HG03575 (cell line): ENCODE measurements at regions not wholly inside any gene's neighbourhood (a gene's known extent, or its start where the extent isn't known, plus 50 kb on each side); places are given as distances from the start of the nearest gene placed in this dataset.
"Not testable (repeated sequence)": the region's sequence is repeated elsewhere in the genome, so short reads cannot be mapped to it uniquely, and the experiment has no call there.

ENCODE experiments used
- ATAC-seq: cut with Tn5 transposase; IDR thresholded peaks from one replicate; pipeline ENCODE4 v1.9.1; 2021; ENCODE audit not compliant: unreplicated experiment, insufficient number of reproducible peaks, low FRiP score; ENCODE audit errors: extremely low read depth

DNA sequence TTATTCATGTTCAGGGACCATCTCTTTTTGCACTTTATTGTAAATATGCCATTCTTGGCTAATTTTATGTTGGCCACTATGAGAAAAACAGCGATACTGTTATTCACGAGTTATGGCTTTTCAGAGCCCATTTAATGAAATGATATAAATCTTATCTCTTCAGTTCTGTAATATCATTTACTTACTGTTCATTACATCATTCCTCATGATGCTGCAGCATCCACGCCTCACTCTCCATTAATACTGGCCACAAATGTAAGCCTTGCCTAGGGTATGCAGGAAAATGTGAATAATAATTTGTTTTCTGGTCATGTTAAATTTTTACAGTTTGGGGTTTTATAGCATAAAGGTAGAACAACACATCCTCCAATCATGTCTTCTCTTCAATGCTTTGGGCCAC is 639.6 kb downstream of the SMARCA1 start:
- ATAC-seq: no peak

- no peak for ATAC-seq
Observed at GRCh38 chrX:128870361-128870760, 652.9 kb downstream of the SMARCA1 start.

DNA sequence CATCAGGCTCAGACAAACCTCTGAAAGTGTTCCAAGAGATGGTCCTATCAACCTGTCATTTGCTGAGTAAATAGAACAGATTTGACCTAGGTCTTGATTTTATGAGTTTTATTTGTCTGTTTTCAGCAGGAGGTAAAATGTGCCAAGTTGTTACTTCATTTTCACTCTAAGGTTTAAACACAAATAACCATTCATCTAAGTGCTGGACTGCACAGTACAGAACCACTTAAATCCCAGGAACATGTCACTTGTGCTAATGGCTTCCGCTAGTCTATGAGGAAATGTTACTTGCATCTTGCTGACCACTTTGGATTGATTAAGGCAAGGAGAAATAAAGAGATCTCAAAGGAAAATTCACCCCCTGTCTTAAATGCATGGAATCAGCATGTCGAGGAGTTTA is 660.7 kb downstream of the SMARCA1 start:
- ATAC-seq: no peak

GRCh38 chrX:128848374-128848773 is 674.9 kb downstream of the SMARCA1 start:
- ATAC-seq: no peak

DNA sequence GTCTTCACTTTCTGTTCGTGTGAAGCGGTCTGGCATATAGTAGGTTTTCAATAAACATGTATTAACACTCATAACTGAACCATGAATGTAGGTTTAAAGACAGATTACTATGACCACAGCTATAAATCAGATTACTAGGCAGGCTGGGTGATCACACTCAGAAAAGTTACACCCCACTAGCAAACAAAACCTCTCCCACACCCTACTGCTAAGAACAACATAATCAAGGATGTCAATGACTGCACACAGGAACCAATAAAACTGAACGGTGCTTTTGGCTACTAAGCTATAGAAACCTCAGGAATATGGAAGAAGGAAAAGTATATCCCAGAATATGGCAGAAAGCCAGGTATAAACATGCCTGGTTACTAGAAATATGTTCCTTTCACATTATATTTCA is 676.9 kb downstream of the SMARCA1 start:
- ATAC-seq: no peak

DNA sequence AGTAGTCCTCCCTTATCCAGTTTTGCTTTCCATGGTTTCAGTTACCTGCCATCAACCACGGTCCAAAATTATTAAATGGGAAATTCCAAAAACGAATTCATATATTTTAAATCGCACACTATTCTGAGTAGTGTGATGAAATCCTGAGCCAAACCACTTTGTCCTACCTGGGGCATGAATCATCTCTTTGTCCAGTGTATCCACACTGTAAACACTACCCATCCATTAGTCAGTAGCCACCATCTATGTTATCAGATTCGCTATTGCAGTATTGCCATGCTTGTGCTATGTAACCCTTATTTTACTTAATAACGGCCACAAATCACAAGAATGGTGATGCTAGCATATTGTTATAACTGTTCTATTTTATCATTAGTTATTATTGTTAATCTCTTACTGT is 704.6 kb downstream of the SMARCA1 start:
- ATAC-seq: no peak

- ATAC-seq: no peak
Observed at GRCh38 chrX:128816919-128817318, 706.4 kb downstream of the SMARCA1 start.

DNA sequence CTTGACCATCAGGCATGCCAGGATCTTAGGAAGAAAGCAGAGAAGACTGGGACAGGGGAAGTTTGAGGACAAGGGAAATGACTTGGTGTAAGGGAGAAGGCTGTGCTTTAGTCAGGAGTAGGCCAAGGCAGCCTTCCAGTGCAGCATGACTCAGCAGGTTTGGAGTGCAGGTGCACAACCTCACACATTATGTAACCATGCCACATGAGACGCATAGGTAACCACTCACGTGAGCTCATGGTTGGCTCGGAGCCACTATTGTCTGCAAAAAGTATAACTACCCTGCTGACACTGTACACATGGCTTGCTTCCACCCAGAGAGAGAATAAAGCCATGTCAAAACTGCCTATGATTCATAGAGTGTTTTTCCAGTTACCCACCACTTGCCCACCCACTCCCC is 715.9 kb downstream of the SMARCA1 start:
- no peak for ATAC-seq

DNA sequence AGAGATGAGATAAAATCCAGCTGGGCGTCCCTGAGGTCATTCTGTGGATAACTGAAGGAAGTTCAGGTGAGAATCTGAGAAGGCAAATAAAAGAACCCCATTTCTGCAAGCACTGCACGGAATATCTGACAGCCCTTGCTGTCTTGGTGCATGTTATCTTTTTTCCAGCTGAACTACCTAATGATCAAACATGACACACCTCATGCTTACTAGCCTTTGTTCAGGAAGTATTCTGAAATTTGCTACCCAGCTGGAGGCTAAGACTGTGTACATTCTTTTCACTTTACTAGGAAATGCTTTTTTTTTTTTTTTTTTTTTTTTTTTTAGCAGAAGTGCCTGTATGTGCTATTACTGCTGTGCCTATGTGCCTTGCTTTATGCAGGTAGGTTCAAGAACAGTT is 718.1 kb downstream of the SMARCA1 start:
- no peak for ATAC-seq

GRCh38 chrX:128804828-128805227 is 718.5 kb downstream of the SMARCA1 start:
- ATAC-seq: no peak

DNA sequence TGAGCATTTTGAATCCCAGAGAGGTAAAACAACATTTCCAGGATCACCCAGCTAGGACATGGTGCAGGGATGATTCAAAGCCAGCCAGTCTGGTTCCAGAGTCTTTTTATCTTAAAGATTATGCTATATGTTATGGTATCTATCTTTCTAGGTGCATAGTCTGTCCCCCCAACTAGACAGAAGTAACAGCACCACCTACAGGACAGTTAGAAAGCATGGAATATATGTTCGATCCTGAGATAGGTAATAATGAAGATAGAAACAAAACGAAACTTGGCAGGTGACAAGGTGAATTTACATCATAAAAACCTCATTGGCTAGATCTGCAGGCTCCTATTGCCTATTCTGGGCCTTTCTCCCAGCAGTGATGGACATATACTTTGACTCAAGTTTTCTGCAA is 723.2 kb downstream of the SMARCA1 start:
- no peak for ATAC-seq

DNA sequence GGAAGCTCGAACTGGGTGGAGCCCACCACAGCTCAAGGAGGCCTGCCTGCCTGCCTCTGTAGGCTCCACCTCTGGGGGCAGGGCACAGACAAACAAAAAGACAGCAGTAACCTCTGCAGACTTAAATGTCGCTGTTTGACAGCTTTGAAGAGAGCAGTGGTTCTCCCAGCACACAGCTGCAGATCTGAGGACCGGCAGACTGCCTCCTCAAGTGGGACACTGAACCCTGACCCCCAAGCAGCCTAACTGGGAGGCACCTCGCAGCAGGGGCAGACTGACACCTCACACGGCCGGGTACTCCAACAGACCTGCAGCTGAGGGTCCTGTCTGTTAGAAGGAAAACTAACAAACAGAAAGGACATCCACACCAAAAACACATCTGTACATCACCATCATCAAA is 730.9 kb upstream of the ACTRT1 start:
- not testable (repeated sequence) for ATAC-seq

DNA sequence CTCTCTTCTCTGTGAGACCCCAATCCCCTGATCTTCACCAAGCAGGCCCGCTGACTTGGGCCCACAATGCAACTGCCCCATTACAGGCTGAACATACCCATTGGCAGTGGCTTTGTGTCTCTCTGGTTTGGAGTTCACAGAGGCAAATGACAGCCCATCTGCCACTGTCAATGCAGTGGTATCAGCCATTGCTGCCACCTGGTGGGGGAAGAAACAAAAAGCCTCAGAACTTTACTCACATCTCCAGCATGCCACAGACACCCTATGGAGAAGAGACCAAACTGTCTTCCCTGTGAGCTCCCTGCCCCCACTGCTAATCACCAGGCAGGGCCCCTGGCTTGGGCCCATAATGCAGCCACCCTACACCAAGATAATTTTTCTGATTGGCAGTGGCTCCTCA is 729.3 kb upstream of the ACTRT1 start:
- ATAC-seq: no peak

DNA sequence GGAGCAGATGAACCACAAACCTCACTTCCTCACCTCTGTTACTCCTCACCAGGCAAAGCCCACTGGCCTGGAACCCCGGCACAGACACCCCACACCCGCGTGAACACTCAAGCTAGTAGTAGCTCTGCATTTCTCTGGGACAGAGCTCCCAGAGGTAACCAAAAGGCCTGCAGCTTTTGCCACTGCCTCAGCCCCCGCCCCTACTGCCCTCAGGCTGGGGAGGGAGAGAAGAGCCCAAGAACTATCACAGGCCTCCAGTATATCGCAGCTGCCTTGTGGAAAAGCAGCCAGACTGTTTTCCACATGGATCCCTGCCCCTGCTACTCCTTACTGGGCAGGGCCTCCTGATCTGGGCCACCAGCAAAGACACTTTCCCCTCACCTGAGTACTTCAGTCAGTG is 728.7 kb upstream of the ACTRT1 start:
- ATAC-seq: no peak

GRCh38 chrX:128769495-128769894 is 717.3 kb upstream of the ACTRT1 start:
- no peak for ATAC-seq

GRCh38 chrX:128759745-128760144 is 707.5 kb upstream of the ACTRT1 start:
- no peak for ATAC-seq

DNA sequence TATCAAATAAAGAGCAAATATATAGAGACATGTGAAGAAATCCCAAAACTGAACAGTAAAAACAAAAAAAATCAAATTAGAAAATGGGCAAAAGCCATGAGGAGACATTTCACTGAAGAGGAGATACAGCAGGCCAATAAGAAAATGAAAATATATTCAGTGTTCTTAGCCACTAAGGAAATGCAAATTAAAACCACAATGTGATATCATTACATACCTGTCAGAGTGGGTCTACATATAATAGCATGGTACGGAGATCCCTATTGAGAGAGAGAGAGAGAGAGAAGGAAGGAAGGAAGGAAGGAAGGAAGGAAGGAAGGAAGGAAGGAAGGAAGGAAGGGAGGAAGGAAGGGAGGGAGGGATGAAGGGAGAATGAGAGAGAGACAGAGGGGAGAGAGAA is 707.0 kb upstream of the ACTRT1 start:
- no peak for ATAC-seq

DNA sequence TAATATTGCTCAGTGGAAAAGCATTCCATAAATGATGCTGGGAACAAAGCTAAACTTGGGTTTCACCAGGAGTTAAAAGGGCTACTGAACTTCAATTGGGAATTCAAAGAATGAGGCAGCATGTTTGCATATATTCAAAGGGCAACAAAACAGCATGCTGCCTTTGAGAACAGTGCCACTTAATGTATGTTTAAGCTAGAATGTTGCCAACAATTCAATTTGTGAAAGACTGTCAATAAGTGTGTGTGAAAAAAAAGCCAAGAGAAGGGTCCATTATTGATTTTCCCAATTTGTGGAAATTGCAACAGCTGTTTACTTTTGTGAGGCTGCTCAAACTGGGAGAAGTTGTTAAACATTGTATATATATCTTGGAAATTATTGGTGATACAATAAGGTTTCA is 701.9 kb upstream of the ACTRT1 start:
- ATAC-seq: no peak

DNA sequence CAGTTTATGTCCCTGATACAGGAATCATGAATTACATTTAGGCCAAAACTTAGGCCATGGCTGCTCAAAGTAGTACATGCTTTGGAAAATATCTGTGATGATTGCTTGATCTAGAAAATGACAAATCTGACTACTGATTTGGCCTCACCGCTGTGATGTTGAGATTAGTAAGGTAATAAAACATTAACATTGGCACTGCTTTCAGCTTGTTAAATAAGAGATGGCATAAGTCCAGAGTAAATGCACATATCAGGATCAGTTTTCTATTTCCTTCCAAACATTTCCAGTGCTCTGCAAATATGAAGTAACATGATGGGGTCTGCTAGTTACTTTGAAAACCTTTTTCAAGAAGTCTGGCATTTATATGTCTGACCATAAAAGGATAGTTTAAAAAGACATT is 687.3 kb upstream of the ACTRT1 start:
- no peak for ATAC-seq

- no peak for ATAC-seq
Observed at GRCh38 chrX:128728943-128729342, 676.7 kb upstream of the ACTRT1 start.

DNA sequence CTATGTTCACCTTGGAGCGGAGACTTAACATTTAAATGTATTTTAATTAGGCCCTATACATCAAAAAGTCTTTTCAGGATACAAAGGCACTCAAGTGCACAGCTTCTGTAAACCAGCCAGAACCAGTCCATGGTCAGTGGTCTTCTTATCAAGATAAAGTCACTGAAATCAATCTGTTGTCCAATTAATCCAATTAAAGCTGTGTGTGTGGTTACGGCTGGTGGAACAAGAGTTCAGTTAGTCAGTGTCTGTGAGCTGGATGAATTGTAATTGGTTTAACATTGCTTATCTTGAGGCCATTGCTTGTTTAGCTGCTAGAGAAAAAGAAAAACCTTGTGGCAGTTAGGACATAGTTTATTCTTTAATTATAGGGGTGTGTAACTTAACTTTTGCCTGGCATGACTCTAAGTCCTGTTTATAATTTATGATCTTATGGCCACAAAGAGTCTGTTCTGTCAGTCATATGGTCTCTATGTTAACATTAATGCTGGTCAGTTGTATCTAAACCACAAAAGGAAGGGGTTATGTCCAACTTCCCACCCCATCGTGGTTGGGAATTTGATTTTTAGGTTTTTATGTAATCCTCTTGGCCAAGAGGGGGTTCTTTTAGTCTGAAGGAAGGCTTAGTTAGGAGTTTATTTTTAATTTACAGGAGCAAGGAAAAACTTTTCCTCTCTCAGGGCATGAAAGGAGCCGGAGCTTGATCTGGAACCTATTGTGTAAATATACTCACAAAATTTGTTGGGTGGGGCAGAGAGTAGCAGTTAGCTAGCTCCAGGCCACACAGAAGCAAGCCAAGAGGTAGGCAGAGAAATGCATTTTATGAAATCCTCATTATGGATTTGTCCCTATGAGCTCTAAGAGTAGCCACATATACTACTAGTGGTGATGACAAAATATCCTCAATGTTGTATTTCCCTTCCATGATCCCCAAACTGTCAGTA is 665.7 kb upstream of the ACTRT1 start:
- no peak for ATAC-seq
